SK-N-SH treated with all-trans-retinoic acid at 6 μM for 48 hours (cell line): ENCODE measurements at regions not wholly inside any gene's neighbourhood (a gene's known extent, or its start where the extent isn't known, plus 50 kb on each side); places are given as distances from the start of the nearest gene placed in this dataset.

Source experiments
- ZFP3 ChIP-seq: fragments of 250-450 bp; sonication (Bioruptor Pico); IDR thresholded peaks from 2 replicates; pipeline ENCODE4 v1.5.0; 2020; ENCODE audit warnings: mild to moderate bottlenecking, moderate library complexity
- ZNF8 ChIP-seq: fragments of 450-650 bp; formaldehyde crosslinking; IDR thresholded peaks from 2 replicates; pipeline ENCODE4 v1.5.0; 2020; ENCODE audit warnings: mild to moderate bottlenecking, moderate library complexity

DNA sequence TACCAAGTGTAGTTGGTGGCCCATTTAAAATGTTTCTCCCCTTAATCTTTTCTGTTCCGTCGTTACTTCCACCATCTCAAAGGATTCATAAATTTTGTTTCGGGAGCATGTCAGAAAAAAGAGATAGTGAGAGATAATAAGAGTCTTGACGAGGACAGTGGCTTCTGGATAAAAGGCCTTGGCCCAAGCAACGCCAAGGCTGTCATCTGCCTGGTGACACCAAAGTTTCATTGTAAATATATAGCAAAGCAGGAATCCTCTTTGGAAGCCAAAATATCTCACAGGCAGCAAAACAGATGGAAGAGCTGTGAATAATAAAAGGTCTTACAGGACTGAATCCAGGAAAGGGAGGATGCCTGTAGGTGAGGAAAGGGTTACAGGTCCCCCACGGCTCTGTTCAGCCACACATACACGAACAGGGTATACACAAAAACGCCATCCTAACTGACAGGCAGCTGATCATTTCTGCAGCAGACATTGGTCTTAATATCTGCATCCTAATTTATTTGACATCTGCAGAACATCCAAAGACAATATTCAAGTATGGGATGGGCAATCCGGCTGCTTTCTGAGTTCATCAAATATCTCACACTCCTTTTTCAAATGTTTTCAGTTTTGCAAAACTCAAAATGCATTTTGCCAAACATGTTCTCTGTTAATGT, 382.8 kb downstream of the OSR1 start:
- no peak for TF ChIP-seq ZNF8 (CRISPR knock-in tag)
- no peak for TF ChIP-seq ZFP3
